CD14-positive monocyte (primary cell): ENCODE measurements at regions not wholly inside any gene's neighbourhood (a gene's known extent, or its start where the extent isn't known, plus 50 kb on each side); places are given as distances from the start of the nearest gene placed in this dataset.

Experiments
- DNase-seq, 3 donors: peaks; one replicate each; pipeline ENCODE4 v3.0.0-alpha.2; 2011 to 2022
- H2AFZ ChIP-seq: 2 replicates; pipeline ENCODE4 v1.6.0; 2012; ENCODE audit warnings: mild to moderate bottlenecking, low read depth, low read length, inconsistent platforms; ENCODE audit not compliant: insufficient read depth, poor library complexity, severe bottlenecking
- H3K27ac ChIP-seq, 2 donors: 1 replicate in 1 of 2; 2 replicates in 1 of 2; pipeline ENCODE4 v1.5.1; 2012 to 2013; ENCODE audit warnings: low read length in 2 of 2, control low read depth in 1 of 2, inconsistent platforms in 1 of 2, low read depth in 1 of 2, mild to moderate bottlenecking in 1 of 2
- H3K27me3 ChIP-seq, 2 donors: one replicate each; pipeline versions ENCODE4 v1.6.0 to v1.6.1; 2011 to 2013; ENCODE audit warnings: low read length in 2 of 2; ENCODE audit not compliant: control insufficient read depth in 2 of 2, insufficient read depth in 2 of 2
- H3K36me3 ChIP-seq, 2 donors: replicated peaks in 1 of 2; 1 replicate in 1 of 2; 2 replicates in 1 of 2; pipeline versions ENCODE4 v1.5.1 to v1.6.1; 2012 to 2013; ENCODE audit warnings: low read length in 2 of 2, control low read depth in 1 of 2, inconsistent platforms in 1 of 2, mild to moderate bottlenecking in 1 of 2; ENCODE audit not compliant: insufficient read depth in 2 of 2, control insufficient read depth in 1 of 2
- H3K4me1 ChIP-seq, 2 donors: 1 replicate in 1 of 2; 2 replicates in 1 of 2; pipeline versions ENCODE4 v1.5.1 to v1.6.1; 2012 to 2013; ENCODE audit warnings: low read length in 2 of 2, control low read depth in 1 of 2, inconsistent platforms in 1 of 2, mild to moderate bottlenecking in 1 of 2, moderate library complexity in 1 of 2; ENCODE audit not compliant: insufficient read depth in 2 of 2, control insufficient read depth in 1 of 2
- H3K4me2 ChIP-seq: replicated peaks from 2 replicates; pipeline ENCODE3; 2012; ENCODE audit warnings: low read length, moderate library complexity, mild to moderate bottlenecking; ENCODE audit not compliant: poor library complexity, severe bottlenecking; ENCODE audit errors: extremely low read depth
- H3K4me3 ChIP-seq, 3 experiments: fragments of 200-600 bp in 1 of 3; sonication (generic) in 1 of 3; replicated peaks in 1 of 3; 1 replicate in 2 of 3; 2 replicates in 1 of 3; pipeline ENCODE4 v1.5.1; 2011 to 2013; ENCODE audit warnings: low read length in 3 of 3, mild to moderate bottlenecking in 3 of 3, control low read depth in 2 of 3, low read depth in 2 of 3, inconsistent platforms in 1 of 3, moderate library complexity in 1 of 3
- H3K79me2 ChIP-seq: 2 replicates; pipeline ENCODE4 v1.6.0; 2012; ENCODE audit warnings: mild to moderate bottlenecking, control low read depth, inconsistent platforms, low read length, moderate library complexity; ENCODE audit not compliant: insufficient read depth
- H3K9ac ChIP-seq: 2 replicates; pipeline ENCODE4 v1.6.0; 2017; ENCODE audit warnings: low read length, mild to moderate bottlenecking; ENCODE audit not compliant: insufficient read depth, poor library complexity, severe bottlenecking
- H3K9me3 ChIP-seq, 2 donors: replicated peaks in 1 of 2; 1 replicate in 1 of 2; 2 replicates in 1 of 2; pipeline versions ENCODE4 v1.5.1 to v1.6.1; 2012 to 2013; ENCODE audit warnings: low read length in 2 of 2, control low read depth in 1 of 2; ENCODE audit not compliant: control insufficient read depth in 1 of 2, insufficient read depth in 1 of 2
- H4K20me1 ChIP-seq: 2 replicates; pipeline ENCODE4 v1.6.0; 2012; ENCODE audit warnings: mild to moderate bottlenecking, low read length, control low read depth, moderate library complexity; ENCODE audit not compliant: insufficient read depth
- H3K27ac Mint-ChIP-seq, 7 donors: one replicate each; pipeline ENCODE4 v1.8.0; 2020; ENCODE audit warnings: mild to moderate bottlenecking in 7 of 7, mixed read lengths in 7 of 7, moderate library complexity in 6 of 7, inconsistent platforms in 2 of 7
- H3K27me3 Mint-ChIP-seq, 3 donors: one replicate each; pipeline ENCODE4 v1.8.0; 2021 to 2022; ENCODE audit warnings: low read depth in 3 of 3, mild to moderate bottlenecking in 3 of 3, mixed read lengths in 3 of 3, moderate library complexity in 3 of 3, inconsistent platforms in 1 of 3
- H3K36me3 Mint-ChIP-seq, 2 donors: one replicate each; pipeline ENCODE4 v1.8.0; 2020; ENCODE audit warnings: mixed read lengths in 2 of 2, inconsistent platforms in 1 of 2, mild to moderate bottlenecking in 1 of 2
- H3K4me1 Mint-ChIP-seq: one replicate; pipeline ENCODE4 v1.8.0; 2020; ENCODE audit warnings: mild to moderate bottlenecking, mixed read lengths
- H3K4me3 Mint-ChIP-seq, 2 donors: one replicate each; pipeline ENCODE4 v1.8.0; 2020; ENCODE audit warnings: mild to moderate bottlenecking in 2 of 2, mixed read lengths in 2 of 2, moderate library complexity in 1 of 2
- H3K9me3 Mint-ChIP-seq, 7 donors: one replicate each; pipeline ENCODE4 v1.8.0; 2020 to 2022; ENCODE audit warnings: mixed read lengths in 7 of 7, mild to moderate bottlenecking in 6 of 7, moderate library complexity in 6 of 7, inconsistent platforms in 2 of 7
- CTCF ChIP-seq: fragments of 200-600 bp; IDR thresholded peaks from one replicate; pipeline ENCODE4 v1.8.0; 2022; ENCODE audit warnings: antibody characterized with exemption, mild to moderate bottlenecking
- WGBS: methylation state at CpG from one replicate; pipeline ENCODE4 v1.1.5; 2013; ENCODE audit warnings: missing lambda C conversion rate; ENCODE audit not compliant: insufficient coverage; 5-methylcytosine and 5-hydroxymethylcytosine counted together
- intact Hi-C, 2 donors: fragments of 100-400 bp; cut with micrococcal nuclease; formaldehyde crosslinking; loops; one replicate each; pipeline versions ENCODE4 v1.15.0 to v1.15.1; 2023

- Histone ChIP-seq H3K9ac (no peak overlapping the region), H3K79me2 (no peaks in the 10 kb centered on the region), H3K4me3 (no peak overlapping the region), H2AFZ (no peak overlapping the region), H3K4me2 (no peak overlapping the region), H3K9me3 (peaks cover 0 to 2% of the 10 kb centered on the region in 2 donors), H4K20me1 (no peaks in the 10 kb centered on the region), H3K36me3 (no peaks in the 10 kb centered on the region), H3K27ac (no peak overlapping the region), H3K4me1 (no peaks in the 10 kb centered on the region), H3K27me3 (no peaks in the 10 kb centered on the region)
- peaks cover 3 to 11% (median 3%) of the 10 kb centered on the region in 3 donors for H3K27me3 Mint-ChIP-seq
- no peak for DNase-seq
- H3K27ac Mint-ChIP-seq = no peak overlapping the region
- peaks cover 3% of the 10 kb centered on the region for H3K4me1 Mint-ChIP-seq
- H3K4me3 Mint-ChIP-seq = no peak overlapping the region
- peaks cover 0 to 11% (median 3%) of the 10 kb centered on the region in 7 donors for H3K9me3 Mint-ChIP-seq
- 95% methylated on average over 4 of the region's 4 CpGs for WGBS
- intact Hi-C loops = no loop called here
- no peaks in the 10 kb centered on the region for H3K36me3 Mint-ChIP-seq
- TF ChIP-seq CTCF = no peak
Observed at GRCh38 chr15:77782691-77783090, 150.0 kb upstream of the LINGO1 start.

- peaks cover 3 to 11% (median 3%) of the 10 kb centered on the region in 3 donors for H3K27me3 Mint-ChIP-seq
- H3K4me1 Mint-ChIP-seq = peaks cover 4% of the 10 kb centered on the region
- H3K4me3 ChIP-seq = no peak overlapping the region
- TF ChIP-seq CTCF = no peak
- H3K36me3 ChIP-seq = no peaks in the 10 kb centered on the region
- H2AFZ ChIP-seq = no peak overlapping the region
- no peak overlapping the region for H3K4me3 Mint-ChIP-seq
- H3K36me3 Mint-ChIP-seq = no peaks in the 10 kb centered on the region
- H3K27ac Mint-ChIP-seq = no peak overlapping the region
- H3K27ac ChIP-seq = no peak overlapping the region
- no peaks in the 10 kb centered on the region for H3K79me2 ChIP-seq
- H3K9me3 Mint-ChIP-seq = peaks cover 0 to 11% (median 3%) of the 10 kb centered on the region in 7 donors
- no peak for DNase-seq
- WGBS = 97% methylated on average over 3 of the region's 8 CpGs
- no peaks in the 10 kb centered on the region for H3K27me3 ChIP-seq
- intact Hi-C loops = no loop called here
- no peak overlapping the region for H3K9ac ChIP-seq
- no peaks in the 10 kb centered on the region for H4K20me1 ChIP-seq
- H3K4me1 ChIP-seq = no peaks in the 10 kb centered on the region
- H3K9me3 ChIP-seq = peaks cover 0 to 2% of the 10 kb centered on the region in 2 donors
- H3K4me2 ChIP-seq = no peak overlapping the region
Observed at GRCh38 chr15:77781946-77782240, 149.2 kb upstream of the LINGO1 start.
